GM12872 (cell line): ENCODE measurements at regions not wholly inside any gene's neighbourhood (a gene's known extent, or its start where the extent isn't known, plus 50 kb on each side); places are given as distances from the start of the nearest gene placed in this dataset.

Experiments used
- CTCF ChIP-seq: IDR thresholded peaks from 3 replicates; pipeline ENCODE4 v1.5.1; 2011; ENCODE audit warnings: low read depth, mild to moderate bottlenecking, low read length, moderate library complexity; ENCODE audit not compliant: insufficient read depth

DNA sequence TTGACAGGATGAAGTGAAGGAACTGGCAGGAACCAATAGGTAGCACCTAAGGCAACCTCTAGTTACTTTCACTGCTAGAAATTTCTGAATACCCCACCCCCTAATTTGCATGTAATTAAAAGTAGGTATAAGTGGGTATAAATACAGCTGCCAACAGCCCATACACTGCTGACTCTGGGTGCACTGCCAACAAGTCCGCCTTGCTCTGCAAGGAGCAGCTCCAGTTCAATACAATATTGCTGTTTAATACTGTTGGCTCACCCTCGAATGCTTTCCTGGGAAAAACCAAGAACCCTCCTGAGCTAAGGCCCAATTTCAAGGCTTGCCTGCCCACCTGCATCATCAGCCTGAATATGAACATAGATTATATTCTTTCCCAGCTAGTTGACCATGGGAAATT is 981.9 kb downstream of the ADGRL2 start:
- no peak for TF ChIP-seq CTCF

- 0 out of 3 replicates have a peak, but pooled peaks have one; percentile 12 for TF ChIP-seq CTCF
Measured at GRCh38 chr1:82778612-82779011, 977.9 kb downstream of the ADGRL2 start.

GRCh38 chr1:82777240-82777639 is 976.5 kb downstream of the ADGRL2 start:
- no peak for TF ChIP-seq CTCF

DNA sequence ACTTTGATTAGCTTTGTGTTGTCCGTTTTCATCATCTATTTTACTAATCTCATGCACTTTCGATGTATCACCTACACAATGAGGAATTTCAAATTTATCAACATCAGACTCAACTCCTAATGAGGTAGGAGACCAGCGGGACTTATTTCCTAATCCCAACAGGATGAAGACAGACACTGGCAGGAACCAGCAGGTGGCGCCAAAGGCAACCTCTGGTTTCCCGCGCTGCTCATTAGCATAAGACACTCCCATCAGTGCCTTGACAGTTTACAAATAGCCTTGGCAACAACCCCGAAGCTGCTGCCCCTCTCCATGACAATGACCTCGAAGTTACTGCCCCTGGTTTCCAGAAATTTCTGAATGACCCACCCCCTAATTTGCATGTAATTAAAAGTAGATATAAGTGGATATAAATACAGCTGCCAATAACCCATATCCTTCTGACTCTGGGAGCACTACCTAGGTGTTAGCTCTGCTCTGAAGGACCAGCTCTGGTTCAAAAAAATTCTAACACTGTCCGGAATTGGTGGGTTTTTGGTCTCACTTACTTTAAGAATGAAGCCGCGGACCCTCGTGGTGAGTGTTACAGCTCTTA is 974.8 kb downstream of the ADGRL2 start:
- peak; percentile 65 for TF ChIP-seq CTCF

GRCh38 chr1:82762829-82763532 is 962.2 kb downstream of the ADGRL2 start:
- TF ChIP-seq CTCF, result no peak

DNA sequence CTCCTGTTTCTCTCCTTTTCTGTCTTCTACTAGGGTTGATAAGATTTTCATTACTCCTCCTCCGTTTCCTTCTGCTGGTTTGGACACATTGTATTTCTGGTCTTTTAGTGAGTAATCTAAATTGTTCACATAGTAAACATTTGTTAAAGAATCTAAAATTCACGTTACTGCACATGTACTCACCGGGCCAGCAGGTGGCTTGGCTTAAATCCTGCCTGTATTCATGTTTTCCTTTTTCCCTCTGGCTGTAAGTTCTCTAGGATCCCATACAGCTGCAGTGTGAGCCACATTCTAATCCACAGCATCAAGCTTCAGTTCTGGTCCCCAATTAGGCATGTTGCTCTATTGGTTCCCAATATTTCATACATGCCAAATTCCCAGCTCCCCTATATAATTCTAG is 958.3 kb downstream of the ADGRL2 start:
- no peak for TF ChIP-seq CTCF

- TF ChIP-seq CTCF, result no peak
Measured at GRCh38 chr1:82755671-82756070, 954.9 kb downstream of the ADGRL2 start.
